CD4-positive, CD25-positive, alpha-beta regulatory T cell (primary cell): ENCODE measurements at regions not wholly inside any gene's neighbourhood (a gene's known extent, or its start where the extent isn't known, plus 50 kb on each side); places are given as distances from the start of the nearest gene placed in this dataset.

Source experiments
- ATAC-seq, 2 donors: fragments of 150-1000 bp; cut with Tn5 transposase; one replicate each; pipeline ENCODE4 v1.10.0; 2021; ENCODE audit warnings: low read depth in 2 of 2, moderate number of reproducible peaks in 2 of 2, moderate library complexity in 1 of 2
- DNase-seq, 3 donors: peaks; one replicate each; pipeline versions ENCODE4 v3.0.0 to v3.0.0-alpha.2; 2012 to 2022; ENCODE audit warnings: mixed read lengths in 1 of 3
- H3K27ac ChIP-seq: one replicate; pipeline ENCODE4 v1.7.0; 2013; ENCODE audit warnings: mild to moderate bottlenecking, low read length; ENCODE audit not compliant: insufficient read depth, poor library complexity, severe bottlenecking
- H3K27me3 ChIP-seq: one replicate; pipeline ENCODE4 v1.7.0; 2013; ENCODE audit warnings: low read length; ENCODE audit not compliant: control insufficient read depth, insufficient read depth
- H3K36me3 ChIP-seq: one replicate; pipeline ENCODE4 v1.7.0; 2013; ENCODE audit warnings: mild to moderate bottlenecking, low read length, moderate library complexity; ENCODE audit not compliant: control insufficient read depth, insufficient read depth
- H3K4me1 ChIP-seq: 2 replicates; pipeline ENCODE4 v1.7.0; 2013; ENCODE audit warnings: mild to moderate bottlenecking, low read length; ENCODE audit not compliant: insufficient read depth, control insufficient read depth, poor library complexity, severe bottlenecking
- H3K4me3 ChIP-seq: one replicate; pipeline ENCODE4 v1.7.0; 2013; ENCODE audit warnings: low read depth, mild to moderate bottlenecking, low read length, moderate library complexity
- H3K9me3 ChIP-seq, 2 experiments: 1 replicate in 1 of 2; 2 replicates in 1 of 2; pipeline ENCODE4 v1.7.0; 2013; ENCODE audit warnings: low read length in 2 of 2, mild to moderate bottlenecking in 1 of 2, moderate library complexity in 1 of 2; ENCODE audit not compliant: control insufficient read depth in 2 of 2
- H3K27ac Mint-ChIP-seq, 3 donors: one replicate each; pipeline ENCODE4 v1.8.0; 2020 to 2022; ENCODE audit warnings: mild to moderate bottlenecking in 3 of 3, mixed read lengths in 3 of 3, moderate library complexity in 2 of 3
- H3K27me3 Mint-ChIP-seq: one replicate; pipeline ENCODE4 v1.8.0; 2022; ENCODE audit warnings: mild to moderate bottlenecking, mixed read lengths
- H3K36me3 Mint-ChIP-seq: one replicate; pipeline ENCODE4 v1.8.0; 2020; ENCODE audit warnings: mixed read lengths
- H3K4me1 Mint-ChIP-seq, 4 donors: one replicate each; pipeline ENCODE4 v1.8.0; 2020 to 2022; ENCODE audit warnings: mixed read lengths in 4 of 4, mild to moderate bottlenecking in 1 of 4
- H3K4me3 Mint-ChIP-seq, 4 donors: one replicate each; pipeline ENCODE4 v1.8.0; 2020 to 2022; ENCODE audit warnings: mild to moderate bottlenecking in 4 of 4, mixed read lengths in 4 of 4, moderate library complexity in 3 of 4
- H3K9me3 Mint-ChIP-seq, 7 donors: one replicate each; pipeline ENCODE4 v1.8.0; 2020 to 2022; ENCODE audit warnings: mixed read lengths in 7 of 7, mild to moderate bottlenecking in 3 of 7, moderate library complexity in 2 of 7

DNA sequence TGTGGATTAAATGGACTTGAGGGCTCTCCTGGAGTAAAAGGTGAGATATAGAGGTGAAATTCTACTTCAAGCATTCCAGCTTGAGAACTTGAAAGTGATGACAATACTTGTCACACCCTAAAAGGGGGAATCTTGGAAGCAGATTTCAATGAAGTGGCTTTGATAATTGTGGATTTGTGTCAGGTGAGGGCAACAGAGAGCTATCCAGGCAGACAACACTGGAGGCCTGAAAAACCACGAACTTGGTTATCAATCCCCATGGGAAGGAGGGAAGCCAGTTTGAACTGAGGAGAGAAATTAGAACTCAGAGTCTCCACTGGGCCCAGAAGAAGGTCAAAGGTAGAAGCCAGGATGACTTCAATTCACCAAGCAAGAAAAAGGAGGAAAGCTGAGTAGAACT lies 263.9 kb downstream of the FIGN start:
- H3K27ac ChIP-seq: no peak overlapping the region
- Mint-ChIP-seq H3K9me3 (peaks cover 0 to 12% (median 4%) of the 10 kb centered on the region in 7 donors), H3K27ac (no peak overlapping the region), H3K27me3 (no peaks in the 10 kb centered on the region), H3K36me3 (no peaks in the 10 kb centered on the region), H3K4me3 (no peak overlapping the region), H3K4me1 (no peaks in the 10 kb centered on the region)
- DNase-seq (no peak), ATAC-seq (no peak)
- no peak overlapping the region for H3K4me3 ChIP-seq
- no peaks in the 10 kb centered on the region for H3K4me1 ChIP-seq
- H3K36me3 ChIP-seq: no peaks in the 10 kb centered on the region
- no peaks in the 10 kb centered on the region for H3K27me3 ChIP-seq
- no peaks in the 10 kb centered on the region for H3K9me3 ChIP-seq

DNA sequence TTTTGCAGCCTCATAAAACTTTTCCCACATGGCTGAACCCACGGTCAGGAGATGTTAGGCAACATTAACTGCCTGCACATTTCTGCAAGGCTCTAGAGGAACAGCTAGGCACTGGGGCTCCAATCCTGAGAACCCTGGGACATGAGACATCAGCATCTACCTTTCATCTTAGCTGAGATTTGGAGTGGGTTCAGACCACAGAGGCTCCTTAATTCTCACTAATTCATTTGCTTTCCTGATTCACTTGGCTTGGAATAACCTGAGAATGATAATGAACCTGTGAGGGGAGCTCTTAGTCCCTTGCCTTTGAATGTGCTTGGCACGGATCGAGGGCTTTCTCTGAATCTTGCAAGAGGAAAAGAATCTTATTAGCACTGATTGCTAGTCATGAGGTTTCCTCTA lies 266.2 kb downstream of the FIGN start:
- no peaks in the 10 kb centered on the region for H3K4me1 ChIP-seq
- H3K4me1 Mint-ChIP-seq: no peaks in the 10 kb centered on the region
- H3K36me3 ChIP-seq: no peaks in the 10 kb centered on the region
- ATAC-seq: no peak
- no peaks in the 10 kb centered on the region for H3K36me3 Mint-ChIP-seq
- no peaks in the 10 kb centered on the region for H3K9me3 ChIP-seq
- DNase-seq: no peak
- no peak overlapping the region for H3K27ac ChIP-seq
- no peak overlapping the region for H3K4me3 ChIP-seq
- H3K9me3 Mint-ChIP-seq: peaks cover 0 to 11% (median 4%) of the 10 kb centered on the region in 7 donors
- H3K27ac Mint-ChIP-seq: no peak overlapping the region
- H3K27me3 ChIP-seq: no peaks in the 10 kb centered on the region
- H3K4me3 Mint-ChIP-seq: no peak overlapping the region
- H3K27me3 Mint-ChIP-seq: no peaks in the 10 kb centered on the region

GRCh38 chr2:163467251-163467630 lies 268.6 kb downstream of the FIGN start:
- ATAC-seq: no peak
- Mint-ChIP-seq H3K9me3 (peaks cover 0 to 8% (median 3%) of the 10 kb centered on the region in 7 donors), H3K4me3 (no peak overlapping the region)

GRCh38 chr2:163466331-163467250 lies 269.2 kb downstream of the FIGN start:
- no peaks in the 10 kb centered on the region for H3K27me3 ChIP-seq
- Mint-ChIP-seq H3K27me3 (no peaks in the 10 kb centered on the region), H3K27ac (no peak overlapping the region), H3K9me3 (peaks cover 0 to 8% (median 3%) of the 10 kb centered on the region in 7 donors), H3K4me3 (no peak overlapping the region), H3K4me1 (no peaks in the 10 kb centered on the region), H3K36me3 (no peaks in the 10 kb centered on the region)
- H3K9me3 ChIP-seq: no peaks in the 10 kb centered on the region
- no peaks in the 10 kb centered on the region for H3K36me3 ChIP-seq
- DNase-seq (no peak), ATAC-seq (no peak)
- H3K4me3 ChIP-seq: no peak overlapping the region
- H3K4me1 ChIP-seq: no peaks in the 10 kb centered on the region
- no peak overlapping the region for H3K27ac ChIP-seq

More at GRCh38 chr2:163467251-163467630, 268.6 kb downstream of the FIGN start:
- Mint-ChIP-seq H3K4me1 (no peaks in the 10 kb centered on the region), H3K27me3 (no peaks in the 10 kb centered on the region), H3K36me3 (no peaks in the 10 kb centered on the region), H3K27ac (no peak overlapping the region)
- Histone ChIP-seq H3K27me3 (no peaks in the 10 kb centered on the region), H3K9me3 (no peaks in the 10 kb centered on the region), H3K27ac (no peak overlapping the region), H3K4me1 (no peaks in the 10 kb centered on the region), H3K4me3 (no peak overlapping the region), H3K36me3 (no peaks in the 10 kb centered on the region)
- DNase-seq: no peak

GRCh38 chr2:163465440-163465839 lies 270.4 kb downstream of the FIGN start:
- no peak overlapping the region for H3K4me3 ChIP-seq
- Mint-ChIP-seq H3K9me3 (peaks cover 0 to 8% (median 2%) of the 10 kb centered on the region in 7 donors), H3K36me3 (no peaks in the 10 kb centered on the region), H3K27me3 (no peaks in the 10 kb centered on the region), H3K27ac (no peak overlapping the region), H3K4me3 (no peak overlapping the region), H3K4me1 (no peaks in the 10 kb centered on the region)
- H3K27ac ChIP-seq: no peak overlapping the region
- H3K4me1 ChIP-seq: no peaks in the 10 kb centered on the region
- H3K27me3 ChIP-seq: no peaks in the 10 kb centered on the region
- H3K9me3 ChIP-seq: no peaks in the 10 kb centered on the region
- DNase-seq: no peak
- ATAC-seq: no peak
- H3K36me3 ChIP-seq: no peaks in the 10 kb centered on the region

DNA sequence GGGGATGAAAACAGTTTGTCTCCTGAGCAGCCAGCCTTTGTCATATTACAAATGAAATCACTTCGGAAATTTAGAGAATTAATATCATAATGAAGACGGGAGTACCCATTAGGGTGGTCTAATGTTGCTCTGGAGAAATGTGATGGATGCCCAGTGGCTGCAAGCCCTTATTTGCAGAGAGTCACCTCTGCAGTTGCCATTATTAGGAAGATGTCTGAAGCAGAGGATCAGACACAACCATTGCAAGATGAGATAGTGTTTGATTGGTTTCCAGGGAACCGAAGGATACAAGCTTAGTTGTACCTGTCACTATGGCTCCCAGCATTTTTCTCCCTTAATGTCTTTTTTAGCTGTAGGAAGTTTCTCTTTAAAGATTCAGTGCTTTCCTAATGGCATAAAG lies 272.4 kb downstream of the FIGN start:
- no peak overlapping the region for H3K27ac ChIP-seq
- Mint-ChIP-seq H3K4me1 (no peaks in the 10 kb centered on the region), H3K9me3 (peaks cover 0 to 8% (median 0%) of the 10 kb centered on the region in 7 donors), H3K4me3 (no peak overlapping the region), H3K36me3 (no peaks in the 10 kb centered on the region), H3K27ac (no peak overlapping the region), H3K27me3 (no peaks in the 10 kb centered on the region)
- H3K36me3 ChIP-seq: no peaks in the 10 kb centered on the region
- no peak for DNase-seq
- ATAC-seq: no peak
- no peaks in the 10 kb centered on the region for H3K9me3 ChIP-seq
- no peaks in the 10 kb centered on the region for H3K27me3 ChIP-seq
- H3K4me1 ChIP-seq: no peaks in the 10 kb centered on the region
- no peak overlapping the region for H3K4me3 ChIP-seq

DNA sequence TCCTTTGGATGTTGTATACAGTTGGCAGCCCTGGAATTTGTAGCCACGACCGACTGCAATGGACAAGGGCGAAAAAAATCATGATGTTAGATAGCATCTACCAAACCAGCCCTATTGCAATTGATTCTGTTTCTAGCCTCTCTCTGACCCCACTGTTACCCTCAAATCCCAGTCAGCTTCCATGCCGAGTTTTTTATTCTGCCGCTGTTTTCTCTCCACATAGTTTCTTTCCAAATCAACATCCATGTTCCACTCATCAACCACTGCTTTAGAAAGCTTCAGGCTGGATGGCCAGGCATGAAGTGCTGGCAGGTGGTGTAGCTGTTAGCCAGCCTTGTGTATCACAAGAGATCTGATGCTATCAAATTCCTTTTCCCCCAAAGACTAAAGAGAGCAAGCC lies 272.8 kb downstream of the FIGN start:
- no peaks in the 10 kb centered on the region for H3K9me3 ChIP-seq
- ATAC-seq: no peak
- Mint-ChIP-seq H3K4me3 (no peak overlapping the region), H3K4me1 (no peaks in the 10 kb centered on the region), H3K27ac (no peak overlapping the region), H3K27me3 (no peaks in the 10 kb centered on the region), H3K36me3 (no peaks in the 10 kb centered on the region), H3K9me3 (peaks cover 0 to 8% (median 0%) of the 10 kb centered on the region in 7 donors)
- DNase-seq: no peak
- no peaks in the 10 kb centered on the region for H3K4me1 ChIP-seq
- H3K27ac ChIP-seq: no peak overlapping the region
- H3K4me3 ChIP-seq: no peak overlapping the region
- H3K36me3 ChIP-seq: no peaks in the 10 kb centered on the region
- H3K27me3 ChIP-seq: no peaks in the 10 kb centered on the region

DNA sequence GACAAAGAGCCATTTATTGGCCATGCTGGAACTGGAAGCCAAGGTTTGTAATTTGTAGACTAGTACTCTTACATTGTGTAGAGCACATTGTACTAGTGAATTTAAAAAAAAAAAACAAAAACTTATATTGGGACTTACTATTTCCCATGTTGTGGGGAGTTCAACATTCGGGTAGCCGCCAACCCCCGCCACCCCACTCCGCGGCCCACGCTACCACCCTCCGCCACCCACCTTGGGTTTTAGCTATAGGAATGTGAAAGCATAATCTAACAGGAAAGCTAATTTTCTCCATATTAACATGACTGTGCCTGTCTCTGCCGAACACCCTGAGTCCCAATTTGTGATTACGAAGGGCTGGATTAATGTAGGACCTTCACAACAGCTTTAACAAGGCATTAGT lies 275.8 kb downstream of the FIGN start:
- H3K27ac Mint-ChIP-seq: no peak overlapping the region
- Histone ChIP-seq H3K27ac (no peak overlapping the region), H3K36me3 (no peaks in the 10 kb centered on the region), H3K27me3 (no peaks in the 10 kb centered on the region), H3K9me3 (no peaks in the 10 kb centered on the region), H3K4me1 (no peaks in the 10 kb centered on the region), H3K4me3 (no peak overlapping the region)
- H3K4me1 Mint-ChIP-seq: no peaks in the 10 kb centered on the region
- H3K4me3 Mint-ChIP-seq: no peak overlapping the region
- H3K36me3 Mint-ChIP-seq: no peaks in the 10 kb centered on the region
- DNase-seq (no peak), ATAC-seq (no peak)
- H3K9me3 Mint-ChIP-seq: peaks cover 0 to 10% (median 2%) of the 10 kb centered on the region in 7 donors
- H3K27me3 Mint-ChIP-seq: no peaks in the 10 kb centered on the region
